Fibroblast of mammary gland (primary cell): ENCODE measurements at regions not wholly inside any gene's neighbourhood (a gene's known extent, or its start where the extent isn't known, plus 50 kb on each side); places are given as distances from the start of the nearest gene placed in this dataset.
"Not testable (repeated sequence)": the region's sequence is repeated elsewhere in the genome, so short reads cannot be mapped to it uniquely, and the experiment has no call there.

Experiments
- DNase-seq: peaks from one replicate; pipeline ENCODE4 v3.0.0-alpha.2; 2010; ENCODE audit warnings: low read depth
- H3K4me3 ChIP-seq: 2 replicates; pipeline ENCODE4 v1.5.1; 2011; ENCODE audit warnings: low read depth, mild to moderate bottlenecking, low read length, moderate library complexity; ENCODE audit not compliant: control insufficient read depth
- TF ChIP-seq, protein P1 (sequence below): conservative IDR thresholded peaks from 2 replicates; pipeline ENCODE4 v1.5.1; 2011; ENCODE audit warnings: low read depth, low read length, inconsistent platforms; ENCODE audit not compliant: control insufficient read depth, insufficient read depth

DNA sequence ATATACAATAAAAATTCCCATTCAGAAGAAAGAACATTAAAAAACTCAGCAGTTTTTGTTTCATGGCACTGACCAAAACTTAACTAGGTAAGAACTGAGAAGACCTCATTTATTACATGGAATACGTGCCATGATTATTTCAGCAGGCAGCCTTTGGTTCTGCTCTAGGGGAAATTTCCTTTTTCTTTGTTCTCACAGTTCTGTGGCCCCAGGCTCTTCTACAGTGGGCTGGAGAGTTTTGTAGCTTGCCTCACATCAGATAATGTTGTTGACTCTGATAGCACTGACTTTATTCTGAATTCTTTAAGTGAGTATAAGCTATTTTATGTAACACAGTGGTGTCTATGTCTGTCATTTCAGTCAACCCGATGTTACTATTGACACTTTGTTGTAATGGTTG, 844.3 kb downstream of the TBC1D32 start:
- no peak for DNase-seq
- H3K4me3 ChIP-seq, result no peak overlapping the region
- TF ChIP-seq, protein P1, sequence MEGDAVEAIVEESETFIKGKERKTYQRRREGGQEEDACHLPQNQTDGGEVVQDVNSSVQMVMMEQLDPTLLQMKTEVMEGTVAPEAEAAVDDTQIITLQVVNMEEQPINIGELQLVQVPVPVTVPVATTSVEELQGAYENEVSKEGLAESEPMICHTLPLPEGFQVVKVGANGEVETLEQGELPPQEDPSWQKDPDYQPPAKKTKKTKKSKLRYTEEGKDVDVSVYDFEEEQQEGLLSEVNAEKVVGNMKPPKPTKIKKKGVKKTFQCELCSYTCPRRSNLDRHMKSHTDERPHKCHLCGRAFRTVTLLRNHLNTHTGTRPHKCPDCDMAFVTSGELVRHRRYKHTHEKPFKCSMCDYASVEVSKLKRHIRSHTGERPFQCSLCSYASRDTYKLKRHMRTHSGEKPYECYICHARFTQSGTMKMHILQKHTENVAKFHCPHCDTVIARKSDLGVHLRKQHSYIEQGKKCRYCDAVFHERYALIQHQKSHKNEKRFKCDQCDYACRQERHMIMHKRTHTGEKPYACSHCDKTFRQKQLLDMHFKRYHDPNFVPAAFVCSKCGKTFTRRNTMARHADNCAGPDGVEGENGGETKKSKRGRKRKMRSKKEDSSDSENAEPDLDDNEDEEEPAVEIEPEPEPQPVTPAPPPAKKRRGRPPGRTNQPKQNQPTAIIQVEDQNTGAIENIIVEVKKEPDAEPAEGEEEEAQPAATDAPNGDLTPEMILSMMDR, result no peak

DNA sequence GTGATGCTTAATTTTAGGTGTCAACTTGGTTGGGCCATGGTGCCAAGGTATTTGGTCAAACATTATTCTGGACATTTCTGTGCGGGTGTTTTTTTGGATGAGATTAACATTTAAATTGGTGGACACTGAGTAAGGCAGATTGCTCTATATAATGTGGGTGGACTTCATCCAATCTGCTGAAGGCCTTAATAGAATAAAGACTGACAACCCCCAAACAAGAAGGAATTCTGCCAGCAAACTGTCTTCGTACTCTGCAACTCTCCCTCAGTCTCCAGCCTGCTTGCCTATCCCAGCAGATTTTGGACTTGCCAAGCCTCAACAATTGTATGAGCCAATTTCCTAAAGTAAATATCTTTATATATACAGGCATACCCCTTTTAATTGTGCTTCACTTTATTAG, 850.1 kb downstream of the TBC1D32 start:
- DNase-seq, result no peak
- TF ChIP-seq, protein P1, result no peak
- H3K4me3 ChIP-seq, result no peak overlapping the region

DNA sequence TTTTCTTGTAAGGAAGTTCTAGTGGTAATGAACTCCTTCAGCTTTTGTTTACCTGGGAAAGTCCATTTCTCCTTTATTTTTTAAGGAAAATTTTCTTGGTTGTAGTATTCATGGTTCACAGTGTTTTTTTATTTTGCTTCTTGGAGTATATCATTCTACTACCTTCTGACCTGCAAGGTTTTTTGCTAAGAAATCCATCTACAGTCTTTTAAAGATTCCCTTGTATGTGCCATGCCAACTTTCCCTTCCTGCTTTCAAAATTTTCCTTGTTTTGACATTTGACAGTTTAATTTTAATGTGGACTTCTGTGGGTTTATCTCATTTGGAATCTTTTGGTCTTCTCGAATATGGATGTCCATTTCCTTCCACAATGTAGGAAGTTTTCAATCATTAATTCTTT, 855.6 kb downstream of the TBC1D32 start:
- no peak overlapping the region for H3K4me3 ChIP-seq

DNA sequence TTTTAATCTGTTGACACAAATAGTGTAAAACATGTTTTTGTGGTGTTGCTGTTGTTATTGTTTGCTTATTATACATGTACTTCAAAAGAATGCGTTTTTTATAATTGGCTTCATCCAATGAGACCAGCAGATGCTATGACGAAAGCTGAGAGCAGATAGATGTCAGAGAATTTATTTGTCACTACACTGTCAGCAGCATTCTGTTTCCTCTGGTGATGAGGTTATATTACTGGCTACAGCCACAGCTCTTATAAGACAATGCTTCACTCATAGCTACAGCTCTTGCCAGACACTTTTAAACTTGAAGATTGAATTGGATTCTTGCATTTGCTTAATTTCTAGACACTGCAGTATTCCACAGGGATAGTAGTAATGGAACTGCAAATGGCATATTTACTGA, 860.5 kb downstream of the TBC1D32 start:
- no peak overlapping the region for H3K4me3 ChIP-seq
- TF ChIP-seq, protein P1, result no peak
- DNase-seq, result no peak

More for the DNA sequence above, 855.6 kb downstream of the TBC1D32 start:
- TF ChIP-seq, protein P1, result no peak
- no peak for DNase-seq

DNA sequence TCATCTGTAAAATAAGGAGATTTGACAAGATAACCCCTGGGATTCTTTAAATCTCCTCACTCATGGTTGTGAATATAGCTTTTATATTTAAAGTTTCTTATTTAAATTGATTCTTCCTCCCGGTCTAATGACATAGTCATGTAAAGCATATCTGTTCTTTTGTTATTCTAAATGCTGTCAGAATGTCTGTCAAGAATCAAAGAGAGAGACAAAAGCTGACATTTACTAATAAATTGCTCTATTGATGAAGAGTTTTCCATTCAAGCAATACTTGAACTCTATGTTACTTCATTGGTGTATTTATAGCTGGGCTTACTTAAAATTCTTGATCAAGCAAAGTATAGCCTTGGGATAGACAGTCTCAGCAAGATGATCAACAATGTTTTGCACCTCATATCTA, 865.8 kb downstream of the TBC1D32 start:
- TF ChIP-seq, protein P1, result no peak
- H3K4me3 ChIP-seq, result no peak overlapping the region
- DNase-seq, result no peak

DNA sequence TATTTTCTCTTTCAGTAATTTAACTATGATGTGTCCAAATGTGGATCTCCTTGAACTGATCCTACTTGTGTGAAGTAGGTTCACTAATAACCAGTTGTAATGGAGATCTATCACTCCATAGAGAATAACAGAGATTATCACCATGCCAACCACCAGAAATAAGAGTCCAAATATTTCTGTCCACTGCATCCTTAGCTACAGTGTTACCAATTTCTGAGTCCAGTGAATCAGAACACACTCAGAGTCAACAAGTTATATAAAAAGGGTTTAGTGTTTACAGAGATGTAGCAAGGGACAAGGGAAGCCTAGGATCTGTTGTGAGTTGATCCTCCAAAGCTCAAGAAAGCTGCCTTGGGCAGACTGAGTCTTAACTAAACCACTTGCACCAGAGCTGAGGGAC, 882.8 kb downstream of the TBC1D32 start:
- no peak overlapping the region for H3K4me3 ChIP-seq
- DNase-seq, result no peak
- TF ChIP-seq, protein P1, result no peak

DNA sequence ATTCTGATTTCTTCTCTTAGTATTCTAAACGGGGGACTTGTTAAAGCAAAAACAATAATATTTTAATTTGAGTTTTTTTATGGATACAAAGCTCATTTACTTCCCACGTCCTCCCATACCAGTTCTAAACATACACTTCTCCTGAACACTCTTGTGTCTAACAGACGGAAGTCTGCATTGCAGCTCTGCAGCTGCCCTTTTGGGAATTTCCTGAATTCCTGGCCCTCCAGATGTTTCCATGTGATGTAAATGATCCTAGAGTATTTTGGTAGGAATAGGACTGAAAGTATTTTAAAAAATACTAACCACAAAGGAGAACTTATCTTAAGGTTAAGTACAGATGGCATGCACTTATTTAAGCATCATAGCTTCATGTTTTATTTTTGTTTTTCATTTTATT, 886.7 kb downstream of the TBC1D32 start:
- DNase-seq, result no peak

DNA sequence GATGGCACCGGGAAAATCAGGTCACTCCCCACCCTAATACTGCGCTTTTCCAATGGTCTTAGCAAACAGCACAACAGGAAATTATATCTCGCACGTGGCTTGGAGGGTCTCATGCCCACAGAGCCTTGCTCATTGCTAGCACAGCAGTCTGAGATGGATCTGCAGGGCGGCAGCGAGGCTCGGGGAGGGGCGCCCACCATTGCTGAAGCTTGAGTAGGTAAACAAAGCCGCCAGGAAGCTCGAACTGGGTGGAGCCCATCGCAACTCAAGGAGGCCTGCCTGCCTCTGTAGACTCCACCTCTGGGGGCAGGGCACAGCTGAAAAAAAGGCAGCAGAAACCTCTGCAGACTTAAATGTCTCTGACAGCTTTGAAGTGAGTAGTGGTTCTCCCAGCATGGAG, 901.4 kb downstream of the TBC1D32 start:
- DNase-seq, H3K4me3 ChIP-seq: not testable (repeated sequence)

More for the DNA sequence above, 886.7 kb downstream of the TBC1D32 start:
- TF ChIP-seq, protein P1, result no peak
- H3K4me3 ChIP-seq, result no peak overlapping the region
